CD14-positive monocyte (primary cell): ENCODE measurements at regions not wholly inside any gene's neighbourhood (a gene's known extent, or its start where the extent isn't known, plus 50 kb on each side); places are given as distances from the start of the nearest gene placed in this dataset.

ENCODE experiments used
- DNase-seq, 3 donors: peaks; one replicate each; pipeline ENCODE4 v3.0.0-alpha.2; 2011 to 2022
- H2AFZ ChIP-seq: 2 replicates; pipeline ENCODE4 v1.6.0; 2012; ENCODE audit warnings: mild to moderate bottlenecking, low read depth, low read length, inconsistent platforms; ENCODE audit not compliant: insufficient read depth, poor library complexity, severe bottlenecking
- H3K27ac ChIP-seq, 2 donors: 1 replicate in 1 of 2; 2 replicates in 1 of 2; pipeline ENCODE4 v1.5.1; 2012 to 2013; ENCODE audit warnings: low read length in 2 of 2, control low read depth in 1 of 2, inconsistent platforms in 1 of 2, low read depth in 1 of 2, mild to moderate bottlenecking in 1 of 2
- H3K27me3 ChIP-seq, 2 donors: one replicate each; pipeline versions ENCODE4 v1.6.0 to v1.6.1; 2011 to 2013; ENCODE audit warnings: low read length in 2 of 2; ENCODE audit not compliant: control insufficient read depth in 2 of 2, insufficient read depth in 2 of 2
- H3K36me3 ChIP-seq, 2 donors: replicated peaks in 1 of 2; 1 replicate in 1 of 2; 2 replicates in 1 of 2; pipeline versions ENCODE4 v1.5.1 to v1.6.1; 2012 to 2013; ENCODE audit warnings: low read length in 2 of 2, control low read depth in 1 of 2, inconsistent platforms in 1 of 2, mild to moderate bottlenecking in 1 of 2; ENCODE audit not compliant: insufficient read depth in 2 of 2, control insufficient read depth in 1 of 2
- H3K4me1 ChIP-seq, 2 donors: 1 replicate in 1 of 2; 2 replicates in 1 of 2; pipeline versions ENCODE4 v1.5.1 to v1.6.1; 2012 to 2013; ENCODE audit warnings: low read length in 2 of 2, control low read depth in 1 of 2, inconsistent platforms in 1 of 2, mild to moderate bottlenecking in 1 of 2, moderate library complexity in 1 of 2; ENCODE audit not compliant: insufficient read depth in 2 of 2, control insufficient read depth in 1 of 2
- H3K4me2 ChIP-seq: replicated peaks from 2 replicates; pipeline ENCODE3; 2012; ENCODE audit warnings: low read length, moderate library complexity, mild to moderate bottlenecking; ENCODE audit not compliant: poor library complexity, severe bottlenecking; ENCODE audit errors: extremely low read depth
- H3K4me3 ChIP-seq, 3 experiments: fragments of 200-600 bp in 1 of 3; sonication (generic) in 1 of 3; replicated peaks in 1 of 3; 1 replicate in 2 of 3; 2 replicates in 1 of 3; pipeline ENCODE4 v1.5.1; 2011 to 2013; ENCODE audit warnings: low read length in 3 of 3, mild to moderate bottlenecking in 3 of 3, control low read depth in 2 of 3, low read depth in 2 of 3, inconsistent platforms in 1 of 3, moderate library complexity in 1 of 3
- H3K79me2 ChIP-seq: 2 replicates; pipeline ENCODE4 v1.6.0; 2012; ENCODE audit warnings: mild to moderate bottlenecking, control low read depth, inconsistent platforms, low read length, moderate library complexity; ENCODE audit not compliant: insufficient read depth
- H3K9ac ChIP-seq: 2 replicates; pipeline ENCODE4 v1.6.0; 2017; ENCODE audit warnings: low read length, mild to moderate bottlenecking; ENCODE audit not compliant: insufficient read depth, poor library complexity, severe bottlenecking
- H3K9me3 ChIP-seq, 2 donors: replicated peaks in 1 of 2; 1 replicate in 1 of 2; 2 replicates in 1 of 2; pipeline versions ENCODE4 v1.5.1 to v1.6.1; 2012 to 2013; ENCODE audit warnings: low read length in 2 of 2, control low read depth in 1 of 2; ENCODE audit not compliant: control insufficient read depth in 1 of 2, insufficient read depth in 1 of 2
- H4K20me1 ChIP-seq: 2 replicates; pipeline ENCODE4 v1.6.0; 2012; ENCODE audit warnings: mild to moderate bottlenecking, low read length, control low read depth, moderate library complexity; ENCODE audit not compliant: insufficient read depth
- H3K27ac Mint-ChIP-seq, 7 donors: one replicate each; pipeline ENCODE4 v1.8.0; 2020; ENCODE audit warnings: mild to moderate bottlenecking in 7 of 7, mixed read lengths in 7 of 7, moderate library complexity in 6 of 7, inconsistent platforms in 2 of 7
- H3K27me3 Mint-ChIP-seq, 3 donors: one replicate each; pipeline ENCODE4 v1.8.0; 2021 to 2022; ENCODE audit warnings: low read depth in 3 of 3, mild to moderate bottlenecking in 3 of 3, mixed read lengths in 3 of 3, moderate library complexity in 3 of 3, inconsistent platforms in 1 of 3
- H3K36me3 Mint-ChIP-seq, 2 donors: one replicate each; pipeline ENCODE4 v1.8.0; 2020; ENCODE audit warnings: mixed read lengths in 2 of 2, inconsistent platforms in 1 of 2, mild to moderate bottlenecking in 1 of 2
- H3K4me1 Mint-ChIP-seq: one replicate; pipeline ENCODE4 v1.8.0; 2020; ENCODE audit warnings: mild to moderate bottlenecking, mixed read lengths
- H3K4me3 Mint-ChIP-seq, 2 donors: one replicate each; pipeline ENCODE4 v1.8.0; 2020; ENCODE audit warnings: mild to moderate bottlenecking in 2 of 2, mixed read lengths in 2 of 2, moderate library complexity in 1 of 2
- H3K9me3 Mint-ChIP-seq, 7 donors: one replicate each; pipeline ENCODE4 v1.8.0; 2020 to 2022; ENCODE audit warnings: mixed read lengths in 7 of 7, mild to moderate bottlenecking in 6 of 7, moderate library complexity in 6 of 7, inconsistent platforms in 2 of 7
- CTCF ChIP-seq: fragments of 200-600 bp; IDR thresholded peaks from one replicate; pipeline ENCODE4 v1.8.0; 2022; ENCODE audit warnings: antibody characterized with exemption, mild to moderate bottlenecking
- WGBS: methylation state at CpG from one replicate; pipeline ENCODE4 v1.1.5; 2013; ENCODE audit warnings: missing lambda C conversion rate; ENCODE audit not compliant: insufficient coverage; 5-methylcytosine and 5-hydroxymethylcytosine counted together
- intact Hi-C, 2 donors: fragments of 100-400 bp; cut with micrococcal nuclease; formaldehyde crosslinking; loops; one replicate each; pipeline versions ENCODE4 v1.15.0 to v1.15.1; 2023

GRCh38 chr11:95505927-95506426 lies 275.0 kb upstream of the SESN3 start:
- peak overlapping the region; percentile 34 to 68 for H3K4me3 Mint-ChIP-seq
- H3K27ac Mint-ChIP-seq: no peak overlapping the region

GRCh38 chr11:95503047-95503446 lies 272.0 kb upstream of the SESN3 start:
- no peak for DNase-seq
- peaks cover 0 to 8% of the 10 kb centered on the region in 2 donors for H3K4me1 ChIP-seq
- no peaks in the 10 kb centered on the region for H3K36me3 ChIP-seq
- peaks cover 9% of the 10 kb centered on the region for H3K4me1 Mint-ChIP-seq
- H3K27me3 ChIP-seq: peaks cover 0 to 3% of the 10 kb centered on the region in 2 donors
- H3K4me2 ChIP-seq: no peak overlapping the region
- H3K36me3 Mint-ChIP-seq: no peaks in the 10 kb centered on the region
- intact Hi-C loops: no loop called here
- no peak overlapping the region for H3K27ac ChIP-seq
- H3K9ac ChIP-seq: no peak overlapping the region
- H3K4me3 ChIP-seq: no peak overlapping the region
- TF ChIP-seq CTCF: no peak
- H4K20me1 ChIP-seq: no peaks in the 10 kb centered on the region
- H3K4me3 Mint-ChIP-seq: peak overlapping the region in 1 of 2 donors; percentile 27
- H2AFZ ChIP-seq: no peak overlapping the region
- H3K9me3 ChIP-seq: no peaks in the 10 kb centered on the region
- peaks cover 0 to 4% (median 0%) of the 10 kb centered on the region in 7 donors for H3K9me3 Mint-ChIP-seq
- H3K27ac Mint-ChIP-seq: no peak overlapping the region
- peaks cover 6 to 18% (median 10%) of the 10 kb centered on the region in 3 donors for H3K27me3 Mint-ChIP-seq
- no peaks in the 10 kb centered on the region for H3K79me2 ChIP-seq
- WGBS: no CpG with 5 or more reads among the region's 1 CpG

More at GRCh38 chr11:95505927-95506426, 275.0 kb upstream of the SESN3 start:
- no peak for TF ChIP-seq CTCF
- no peaks in the 10 kb centered on the region for H3K9me3 ChIP-seq
- H3K27ac ChIP-seq: no peak overlapping the region
- no peak overlapping the region for H3K9ac ChIP-seq
- no peaks in the 10 kb centered on the region for H3K36me3 ChIP-seq
- H3K27me3 Mint-ChIP-seq: peaks cover 6 to 18% (median 10%) of the 10 kb centered on the region in 3 donors
- DNase-seq: peak; percentile 10 to 67 (median 13)
- H2AFZ ChIP-seq: no peak overlapping the region
- H3K36me3 Mint-ChIP-seq: no peaks in the 10 kb centered on the region
- H3K9me3 Mint-ChIP-seq: peaks cover 0 to 4% (median 0%) of the 10 kb centered on the region in 7 donors
- H3K4me1 Mint-ChIP-seq: peaks cover 9% of the 10 kb centered on the region
- intact Hi-C loops: no loop called here
- H3K4me3 ChIP-seq: peak overlapping the region in 1 of 3 experiments; percentile 38
- peak overlapping the region; percentile 41 for H3K4me2 ChIP-seq
- H3K79me2 ChIP-seq: no peaks in the 10 kb centered on the region
- peaks cover 0 to 8% of the 10 kb centered on the region in 2 donors for H3K4me1 ChIP-seq
- no peaks in the 10 kb centered on the region for H4K20me1 ChIP-seq
- H3K27me3 ChIP-seq: peaks cover 0 to 6% of the 10 kb centered on the region in 2 donors
- WGBS: 0% methylated on average over 1 of the region's 8 CpGs
